Astrocyte of the cerebellum (primary cell): ENCODE measurements at regions not wholly inside any gene's neighbourhood (a gene's known extent, or its start where the extent isn't known, plus 50 kb on each side); places are given as distances from the start of the nearest gene placed in this dataset.

Experiments
- DNase-seq: peaks from one replicate; pipeline ENCODE4 v3.0.0-alpha.2; 2011; ENCODE audit warnings: low read depth
- H3K4me3 ChIP-seq: 2 replicates; pipeline ENCODE4 v1.5.1; 2011; ENCODE audit warnings: mild to moderate bottlenecking, low read depth, low read length, moderate library complexity
- CTCF ChIP-seq: IDR thresholded peaks from 2 replicates; pipeline ENCODE4 v1.5.1; 2012; ENCODE audit warnings: low read length, low read depth, moderate library complexity, mild to moderate bottlenecking; ENCODE audit errors: missing control alignments
- in situ Hi-C: cut with HindIII; loops from 2 replicates; pipeline ENCODE4 v1.10.0; 2017; ENCODE audit warnings: low sequenced_read_pairs

- in situ Hi-C loops = no loop called here
These were observed 430.3 kb upstream of the PDE3A start for GRCh38 chr12:19938031-19938430.

GRCh38 chr12:19938491-19938890 lies 429.8 kb upstream of the PDE3A start:
- in situ Hi-C loops = no loop called here
- DNase-seq = no peak
- no peak overlapping the region for H3K4me3 ChIP-seq
- TF ChIP-seq CTCF = no peak

More at GRCh38 chr12:19938031-19938430, 430.3 kb upstream of the PDE3A start:
- no peak overlapping the region for H3K4me3 ChIP-seq
- TF ChIP-seq CTCF = no peak
- DNase-seq = no peak

- no peak for TF ChIP-seq CTCF
- DNase-seq = no peak
- in situ Hi-C loops = no loop called here
These were observed 428.1 kb upstream of the PDE3A start for GRCh38 chr12:19940267-19940666.

GRCh38 chr12:19941096-19941495 lies 427.2 kb upstream of the PDE3A start:
- H3K4me3 ChIP-seq = no peak overlapping the region
- DNase-seq = no peak
- TF ChIP-seq CTCF = no peak
- in situ Hi-C loops = no loop called here

More at GRCh38 chr12:19940267-19940666, 428.1 kb upstream of the PDE3A start:
- no peak overlapping the region for H3K4me3 ChIP-seq

- in situ Hi-C loops = no loop called here
- H3K4me3 ChIP-seq = no peak overlapping the region
- TF ChIP-seq CTCF = no peak
- DNase-seq = no peak
These were observed 422.5 kb upstream of the PDE3A start for GRCh38 chr12:19945559-19946435.

- in situ Hi-C loops = no loop called here
- TF ChIP-seq CTCF = no peak
- H3K4me3 ChIP-seq = no peak overlapping the region
- peak; percentile 42 for DNase-seq
These were observed 421.8 kb upstream of the PDE3A start for GRCh38 chr12:19946550-19946949.
